ENCODE measurements at regions not wholly inside any gene's neighbourhood (a gene's known extent, or its start where the extent isn't known, plus 50 kb on each side); places are given as distances from the start of the nearest gene placed in this dataset.

- ChIA-PET CTCF (interaction anchor here (0.9 to 1.5 kb wide), 5 partner anchors 12 to 419 kb away, joined by 3 to 5 read pairs (median 4); no protein-coding TSS in a partner anchor), POLR2A (no interaction called here)
- TF ChIP-seq CTCF (IDR thresholded peaks at IDR 0.05; ENCODE audit: control extremely low read depth, extremely low read depth, low read depth, missing control alignments), result no peak
- no peak for DNase-seq (ENCODE audit: extremely low spot score)
These were observed 105.7 kb upstream of the GAREM1 start for GRCh38 chr18:32576296-32576916.

- no peak for TF ChIP-seq CTCF (IDR thresholded peaks at IDR 0.05; ENCODE audit: control extremely low read depth, extremely low read depth, low read depth, missing control alignments)
- ChIA-PET CTCF (interaction anchor here (1.2 to 1.5 kb wide), 4 partner anchors 13 to 119 kb away, joined by 3 to 7 read pairs (median 3); no protein-coding TSS in a partner anchor), POLR2A (no interaction called here)
- DNase-seq (ENCODE audit: extremely low spot score), result no peak
These were observed 96.3 kb upstream of the GAREM1 start for GRCh38 chr18:32566960-32567359.

- no peak for DNase-seq (ENCODE audit: extremely low spot score)
- ChIA-PET POLR2A (no interaction called here), CTCF (interaction anchor here (1.4 to 5.3 kb wide), 6 partner anchors 13 to 394 kb away, joined by 3 to 98 read pairs (median 4); no protein-coding TSS in a partner anchor)
- no peak for TF ChIP-seq CTCF (IDR thresholded peaks at IDR 0.05; ENCODE audit: control extremely low read depth, extremely low read depth, low read depth, missing control alignments)
These were observed 83.1 kb upstream of the GAREM1 start for GRCh38 chr18:32553640-32554365.

- no peak for DNase-seq (ENCODE audit: extremely low spot score)
These were observed 82.5 kb upstream of the GAREM1 start for GRCh38 chr18:32553174-32553573.

GRCh38 chr18:32552421-32553030 lies 81.8 kb upstream of the GAREM1 start:
- CTCF ChIA-PET, result interaction anchor here (0.8 to 5.3 kb wide), 24 partner anchors 10 to 1573 kb away, joined by 3 to 98 read pairs (median 4); no protein-coding TSS in a partner anchor
- TF ChIP-seq CTCF (IDR thresholded peaks at IDR 0.05; ENCODE audit: control extremely low read depth, extremely low read depth, low read depth, missing control alignments), result peak; percentile 80
- peak; percentile 73 for DNase-seq (ENCODE audit: extremely low spot score)
- POLR2A ChIA-PET, result no interaction called here

More at GRCh38 chr18:32553174-32553573, 82.5 kb upstream of the GAREM1 start:
- ChIA-PET CTCF (interaction anchor here (0.8 to 5.3 kb wide), 18 partner anchors 9 to 997 kb away, joined by 3 to 98 read pairs (median 5); no protein-coding TSS in a partner anchor), POLR2A (no interaction called here)
- TF ChIP-seq CTCF (IDR thresholded peaks at IDR 0.05; ENCODE audit: control extremely low read depth, extremely low read depth, low read depth, missing control alignments), result no peak

- CTCF ChIA-PET, result interaction anchor here (1.5 to 5.3 kb wide), 5 partner anchors 11 to 391 kb away, joined by 6 to 98 read pairs (median 14); no protein-coding TSS in a partner anchor
- POLR2A ChIA-PET, result no interaction called here
- no peak for TF ChIP-seq CTCF (IDR thresholded peaks at IDR 0.05; ENCODE audit: control extremely low read depth, extremely low read depth, low read depth, missing control alignments)
- no peak for DNase-seq (ENCODE audit: extremely low spot score)
These were observed 80.3 kb upstream of the GAREM1 start for GRCh38 chr18:32550963-32551362.
